Uterus (tissue), 2 donors: ENCODE measurements at regions not wholly inside any gene's neighbourhood (a gene's known extent, or its start where the extent isn't known, plus 50 kb on each side); places are given as distances from the start of the nearest gene placed in this dataset.

Experiments used
- POLR2A ChIP-seq, 2 donors: fragments of 450-650 bp; IDR thresholded peaks; one replicate each; pipeline ENCODE4 v1.6.1; 2016; ENCODE audit warnings: antibody characterized with exemption in 2 of 2, mild to moderate bottlenecking in 1 of 2, moderate library complexity in 1 of 2
- TF ChIP-seq, protein P1 (sequence below), 4 experiments: fragments of 200-600 bp in 2 of 4; fragments of 450-650 bp in 2 of 4; sonication (generic) in 2 of 4; IDR thresholded peaks; one replicate each; pipeline ENCODE4 v1.5.1; 2016 to 2019; ENCODE audit warnings: antibody characterized with exemption in 4 of 4, mild to moderate bottlenecking in 2 of 4, moderate library complexity in 1 of 4

DNA sequence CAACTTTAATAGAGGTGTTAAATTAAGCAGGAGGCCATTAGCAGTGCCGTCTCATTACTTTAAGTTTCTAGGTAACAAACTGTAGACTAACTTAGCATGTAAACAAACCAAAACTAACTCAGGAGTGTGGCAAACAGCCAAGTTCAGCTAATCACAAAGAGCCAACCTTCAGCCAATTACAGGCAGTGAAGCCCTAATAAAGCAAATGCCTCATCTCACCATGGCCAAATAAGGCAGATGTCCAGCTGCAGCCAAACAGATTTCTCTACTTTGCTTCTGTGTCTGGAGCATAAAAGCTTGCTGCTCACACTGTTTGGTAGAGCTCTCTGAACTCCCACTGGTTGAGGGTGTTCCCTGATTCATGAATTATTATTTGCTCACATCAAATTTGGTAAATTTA lies 835.4 kb upstream of the GBE1 start:
- TF ChIP-seq, protein P1, sequence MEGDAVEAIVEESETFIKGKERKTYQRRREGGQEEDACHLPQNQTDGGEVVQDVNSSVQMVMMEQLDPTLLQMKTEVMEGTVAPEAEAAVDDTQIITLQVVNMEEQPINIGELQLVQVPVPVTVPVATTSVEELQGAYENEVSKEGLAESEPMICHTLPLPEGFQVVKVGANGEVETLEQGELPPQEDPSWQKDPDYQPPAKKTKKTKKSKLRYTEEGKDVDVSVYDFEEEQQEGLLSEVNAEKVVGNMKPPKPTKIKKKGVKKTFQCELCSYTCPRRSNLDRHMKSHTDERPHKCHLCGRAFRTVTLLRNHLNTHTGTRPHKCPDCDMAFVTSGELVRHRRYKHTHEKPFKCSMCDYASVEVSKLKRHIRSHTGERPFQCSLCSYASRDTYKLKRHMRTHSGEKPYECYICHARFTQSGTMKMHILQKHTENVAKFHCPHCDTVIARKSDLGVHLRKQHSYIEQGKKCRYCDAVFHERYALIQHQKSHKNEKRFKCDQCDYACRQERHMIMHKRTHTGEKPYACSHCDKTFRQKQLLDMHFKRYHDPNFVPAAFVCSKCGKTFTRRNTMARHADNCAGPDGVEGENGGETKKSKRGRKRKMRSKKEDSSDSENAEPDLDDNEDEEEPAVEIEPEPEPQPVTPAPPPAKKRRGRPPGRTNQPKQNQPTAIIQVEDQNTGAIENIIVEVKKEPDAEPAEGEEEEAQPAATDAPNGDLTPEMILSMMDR (IDR thresholded peaks at IDR 0.05) = no peak
- TF ChIP-seq POLR2A (IDR thresholded peaks at IDR 0.05) = no peak
